ENCODE measurements at regions not wholly inside any gene's neighbourhood (a gene's known extent, or its start where the extent isn't known, plus 50 kb on each side); places are given as distances from the start of the nearest gene placed in this dataset.

- no peak for DNase-seq (ENCODE audit: low read depth in 3 of 3, low spot score in 1 of 3)
Measured at GRCh38 chr6:139545206-139546105, 171.0 kb upstream of the CITED2 start.

GRCh38 chr6:139544701-139545057, 170.2 kb upstream of the CITED2 start:
- no peak for DNase-seq (ENCODE audit: low read depth in 3 of 3, low spot score in 1 of 3)

DNA sequence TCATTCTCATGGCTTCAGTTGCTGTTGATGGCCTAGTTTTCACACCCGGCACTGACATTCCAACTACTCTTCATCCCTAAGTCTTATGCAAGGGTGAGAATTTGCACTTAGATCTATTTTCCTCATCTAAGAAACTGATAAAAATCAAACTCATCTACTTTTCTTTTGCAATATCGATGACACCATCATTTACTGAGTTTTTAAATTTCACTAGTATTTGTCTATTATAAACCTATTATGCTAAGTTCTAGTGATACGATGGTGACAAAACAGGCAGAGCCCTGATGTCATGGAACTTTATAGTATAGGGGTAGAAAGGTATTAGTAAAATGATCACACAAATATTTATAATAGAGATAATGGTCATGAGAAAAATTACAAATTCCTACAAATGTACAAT, 167.9 kb upstream of the CITED2 start:
- DNase-seq (ENCODE audit: low read depth in 3 of 3, low spot score in 1 of 3) = no peak

DNA sequence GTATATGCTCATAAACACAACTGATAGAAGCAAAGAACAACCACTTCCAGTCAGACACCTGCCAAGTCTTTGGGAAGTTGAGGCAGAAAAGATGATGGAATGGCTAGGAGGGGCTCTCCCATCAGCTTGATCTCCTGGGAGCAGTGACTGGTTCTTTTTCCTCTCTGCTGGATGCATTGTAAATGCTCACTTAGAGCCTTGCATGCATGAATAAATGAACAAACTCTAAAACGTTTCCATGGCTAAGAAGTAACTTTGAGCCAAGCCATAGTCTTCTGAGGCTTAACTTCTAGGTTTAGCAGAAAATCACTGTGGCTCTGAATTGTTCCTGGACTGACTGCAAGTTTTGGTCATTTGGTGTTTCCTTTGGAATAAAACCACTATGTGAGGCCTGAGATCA, 166.4 kb upstream of the CITED2 start:
- no peak for DNase-seq (ENCODE audit: low read depth in 3 of 3, low spot score in 1 of 3)

- DNase-seq (ENCODE audit: low read depth in 3 of 3, low spot score in 1 of 3) = peak in 2 of 3 donors; percentile 8 to 10
Measured at GRCh38 chr6:139540276-139540675, 165.8 kb upstream of the CITED2 start.

- DNase-seq (ENCODE audit: low read depth in 3 of 3, low spot score in 1 of 3) = no peak
Measured at GRCh38 chr6:139539852-139540251, 165.4 kb upstream of the CITED2 start.

GRCh38 chr6:139538366-139538765, 163.9 kb upstream of the CITED2 start:
- no peak for DNase-seq (ENCODE audit: low read depth in 3 of 3, low spot score in 1 of 3)

GRCh38 chr6:139536751-139537617, 162.5 kb upstream of the CITED2 start:
- DNase-seq (ENCODE audit: low read depth in 3 of 3, low spot score in 1 of 3) = no peak

DNA sequence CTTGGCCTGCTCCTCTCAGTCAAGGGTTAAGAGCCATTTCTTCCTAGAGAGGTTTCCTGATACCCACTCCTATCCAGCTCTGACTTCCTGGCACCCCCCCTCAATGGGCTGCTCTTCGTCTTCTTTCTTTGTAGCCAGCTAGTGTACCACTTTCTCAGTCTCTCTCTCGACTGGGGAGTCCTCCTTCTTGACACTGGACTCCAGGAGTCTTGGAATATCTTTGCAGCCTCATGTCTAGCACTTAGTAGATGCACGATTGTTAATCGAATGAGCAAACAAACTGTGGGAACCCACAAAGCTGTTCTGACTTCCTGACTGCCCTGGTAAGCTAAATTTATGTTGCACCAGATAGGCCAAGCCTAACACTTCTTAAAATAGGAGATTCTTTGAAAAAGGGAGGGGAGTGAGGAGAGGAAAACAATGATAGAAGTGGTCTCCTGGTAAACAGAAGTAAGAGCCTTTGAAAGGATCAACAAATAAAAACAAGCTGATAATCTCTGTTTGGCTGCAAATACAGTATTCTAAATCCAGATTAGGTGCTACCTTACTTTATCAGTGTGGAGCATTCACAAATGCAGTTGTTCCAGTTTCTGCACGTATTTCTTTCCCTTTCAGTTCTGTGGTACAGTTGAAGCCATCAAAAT, 160.1 kb upstream of the CITED2 start:
- DNase-seq (ENCODE audit: low read depth in 3 of 3, low spot score in 1 of 3) = no peak

- no peak for DNase-seq (ENCODE audit: low read depth in 3 of 3, low spot score in 1 of 3)
Measured at GRCh38 chr6:139533573-139534471, 159.4 kb upstream of the CITED2 start.

DNA sequence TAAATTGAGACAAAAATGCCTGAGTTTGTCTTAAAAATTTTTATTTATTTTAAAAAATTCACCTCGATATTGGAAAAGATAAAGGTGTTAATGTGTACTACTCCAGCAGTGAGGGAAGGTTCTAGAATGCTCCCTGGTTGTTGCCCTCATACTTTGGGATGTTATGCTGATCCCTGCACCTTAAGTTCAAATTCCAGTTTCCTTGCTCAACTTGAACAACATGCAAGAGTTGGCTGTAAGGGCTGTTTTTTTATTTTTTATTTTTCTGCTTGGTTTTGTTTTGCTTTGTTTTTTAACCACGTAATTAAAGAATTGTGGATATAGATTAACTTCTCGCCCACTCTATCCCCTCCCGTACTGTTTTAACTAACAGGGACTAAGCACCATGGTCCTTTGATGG, 158.7 kb upstream of the CITED2 start:
- no peak for DNase-seq (ENCODE audit: low read depth in 3 of 3, low spot score in 1 of 3)

GRCh38 chr6:139531148-139532115, 157.0 kb upstream of the CITED2 start:
- DNase-seq (ENCODE audit: low read depth in 3 of 3, low spot score in 1 of 3) = peak in 1 of 3 donors; percentile 17

GRCh38 chr6:139530561-139530960, 156.1 kb upstream of the CITED2 start:
- no peak for DNase-seq (ENCODE audit: low read depth in 3 of 3, low spot score in 1 of 3)

- no peak for DNase-seq (ENCODE audit: low read depth in 3 of 3, low spot score in 1 of 3)
Measured at GRCh38 chr6:139529420-139529819, 155.0 kb upstream of the CITED2 start.

DNA sequence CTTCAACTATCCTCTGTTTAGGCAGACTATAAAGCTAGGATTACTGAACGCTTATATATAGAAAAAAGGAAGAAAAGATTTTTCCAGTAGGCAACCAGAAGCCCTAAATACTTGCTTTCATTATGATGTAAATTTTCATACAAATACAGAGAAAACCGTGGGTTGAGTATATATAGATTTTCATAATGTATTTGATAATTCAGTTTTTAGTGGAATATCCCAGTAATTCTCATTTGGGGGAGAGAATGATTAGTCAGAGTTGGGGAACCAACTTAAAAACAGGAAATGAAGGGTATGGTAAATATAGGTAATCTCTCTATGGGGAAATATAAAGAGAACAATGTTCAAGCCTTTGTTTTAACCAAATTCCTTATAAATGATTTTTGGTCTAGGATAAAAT, 154.0 kb upstream of the CITED2 start:
- DNase-seq (ENCODE audit: low read depth in 3 of 3, low spot score in 1 of 3) = no peak

GRCh38 chr6:139525415-139525814, 151.0 kb upstream of the CITED2 start:
- DNase-seq (ENCODE audit: low read depth in 3 of 3, low spot score in 1 of 3) = no peak

GRCh38 chr6:139523986-139524385, 149.5 kb upstream of the CITED2 start:
- no peak for DNase-seq (ENCODE audit: low read depth in 3 of 3, low spot score in 1 of 3)

- no peak for DNase-seq (ENCODE audit: low read depth in 3 of 3, low spot score in 1 of 3)
Measured at GRCh38 chr6:139522511-139523220, 148.2 kb upstream of the CITED2 start.

GRCh38 chr6:139521338-139521737, 146.9 kb upstream of the CITED2 start:
- no peak for DNase-seq (ENCODE audit: low read depth in 3 of 3, low spot score in 1 of 3)
